Activated CD4-positive, alpha-beta T cell treated with anti-CD3 and anti-CD28 coated beads, Interleukin-2, amount 10 ng/mL, durations not matched to agents 7 days and 5 days (primary cell): ENCODE measurements at regions not wholly inside any gene's neighbourhood (a gene's known extent, or its start where the extent isn't known, plus 50 kb on each side); places are given as distances from the start of the nearest gene placed in this dataset.
"Not testable (repeated sequence)": the region's sequence is repeated elsewhere in the genome, so short reads cannot be mapped to it uniquely, and the experiment has no call there.

Source experiments
- CTCF ChIA-PET: fragments of 350-600 bp; sonication (Branson Sonifier 250); formaldehyde crosslinking; loops from one replicate; lab custom pipeline; 2021; ENCODE audit warnings: antibody characterized with exemption; lab: Charles Lee
- POLR2A ChIA-PET: fragments of 350-600 bp; sonication (Branson Sonifier 250); formaldehyde crosslinking; loops from one replicate; lab custom pipeline; 2021; ENCODE audit warnings: antibody characterized with exemption; lab: Charles Lee
- DNase-seq: peaks from one replicate; pipeline ENCODE4 v3.0.0-alpha.2; 2020
- H3K27ac Mint-ChIP-seq: one replicate; pipeline ENCODE4 v1.8.0; 2021; ENCODE audit warnings: mild to moderate bottlenecking, moderate library complexity, mixed read lengths
- H3K27me3 Mint-ChIP-seq: one replicate; pipeline ENCODE4 v1.8.0; 2021; ENCODE audit warnings: mixed read lengths
- H3K36me3 Mint-ChIP-seq: one replicate; pipeline ENCODE4 v1.8.0; 2021; ENCODE audit warnings: low read depth, mixed read lengths
- H3K4me1 Mint-ChIP-seq: one replicate; pipeline ENCODE4 v1.8.0; 2021; ENCODE audit warnings: mixed read lengths
- H3K4me3 Mint-ChIP-seq: one replicate; pipeline ENCODE4 v1.8.0; 2021; ENCODE audit warnings: mild to moderate bottlenecking, moderate library complexity, mixed read lengths
- H3K9me3 Mint-ChIP-seq: one replicate; pipeline ENCODE4 v1.8.0; 2021; ENCODE audit warnings: mixed read lengths

GRCh38 chr2:64914247-64914646 lies 75.0 kb upstream of the SLC1A4 start:
- POLR2A ChIA-PET = no interaction called here
- no peaks in the 10 kb centered on the region for H3K9me3 Mint-ChIP-seq
- peaks cover 28% of the 10 kb centered on the region for H3K4me1 Mint-ChIP-seq
- H3K4me3 Mint-ChIP-seq = no peak overlapping the region
- no peak overlapping the region for H3K27ac Mint-ChIP-seq
- CTCF ChIA-PET = interaction anchor here (1.0 to 1.1 kb wide), 3 partner anchors 9 to 141 kb away, joined by 3 read pairs; no protein-coding TSS in a partner anchor
- H3K27me3 Mint-ChIP-seq = no peaks in the 10 kb centered on the region
- no peak for DNase-seq
- no peaks in the 10 kb centered on the region for H3K36me3 Mint-ChIP-seq

DNA sequence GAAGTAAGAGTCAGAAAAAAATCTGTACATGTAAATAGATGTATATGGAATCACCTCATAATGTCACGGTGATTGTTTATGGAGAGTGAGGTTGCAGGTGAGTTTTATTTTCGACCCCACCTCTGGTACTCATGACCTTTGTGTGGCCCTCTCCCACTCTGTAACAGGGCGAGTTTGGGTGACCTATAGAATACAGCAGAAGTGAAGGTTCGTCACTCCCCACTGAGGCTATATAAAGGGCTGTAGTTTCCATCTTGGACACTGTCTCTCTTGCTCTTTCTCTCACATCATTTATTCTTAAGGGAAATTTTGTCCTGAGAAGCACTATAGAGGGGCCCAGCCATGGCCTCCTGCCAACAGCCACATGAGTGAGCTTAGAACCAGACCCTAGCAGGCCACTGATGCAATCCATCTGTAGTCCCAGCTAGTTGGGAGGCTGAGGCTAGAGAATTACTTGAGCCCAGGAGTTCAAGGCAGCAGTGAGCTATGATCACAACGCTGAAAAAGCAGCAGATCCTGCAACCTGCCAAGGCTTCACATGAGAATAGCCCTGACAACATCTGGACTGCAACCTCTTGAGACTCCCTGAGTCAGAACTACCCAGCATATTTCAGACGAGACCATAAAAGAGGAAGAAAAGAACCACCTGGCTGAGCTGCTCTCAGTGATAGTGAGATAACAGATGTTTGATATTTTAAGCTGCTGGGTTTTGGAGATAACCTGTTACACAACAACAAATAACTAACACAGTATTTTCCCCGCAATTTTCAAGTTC lies 74.3 kb upstream of the SLC1A4 start:
- H3K27me3 Mint-ChIP-seq = no peaks in the 10 kb centered on the region
- no peak for DNase-seq
- no peak overlapping the region for H3K4me3 Mint-ChIP-seq
- H3K36me3 Mint-ChIP-seq = no peaks in the 10 kb centered on the region
- H3K4me1 Mint-ChIP-seq = peaks cover 30% of the 10 kb centered on the region
- H3K27ac Mint-ChIP-seq = no peak overlapping the region
- POLR2A ChIA-PET = no interaction called here
- H3K9me3 Mint-ChIP-seq = no peaks in the 10 kb centered on the region
- CTCF ChIA-PET = interaction anchor here (0.6 to 1.5 kb wide), 8 partner anchors 8 to 286 kb away, joined by 3 read pairs; no protein-coding TSS in a partner anchor

GRCh38 chr2:64915510-64915900 lies 73.7 kb upstream of the SLC1A4 start:
- Mint-ChIP-seq H3K36me3 (no peaks in the 10 kb centered on the region), H3K27me3 (no peaks in the 10 kb centered on the region), H3K4me1 (peaks cover 30% of the 10 kb centered on the region), H3K27ac (no peak overlapping the region), H3K4me3 (no peak overlapping the region), H3K9me3 (no peaks in the 10 kb centered on the region)
- DNase-seq = no peak
- POLR2A ChIA-PET = no interaction called here
- CTCF ChIA-PET = interaction anchor here (0.6 to 1.5 kb wide), 5 partner anchors 9 to 118 kb away, joined by 3 read pairs; no protein-coding TSS in a partner anchor

GRCh38 chr2:64918220-64918886 lies 70.8 kb upstream of the SLC1A4 start:
- H3K4me3 Mint-ChIP-seq = peak overlapping the region; percentile 80
- no peak for DNase-seq
- ChIA-PET CTCF (interaction anchor here (0.5 to 3.5 kb wide), 48 partner anchors 8 to 655 kb away, joined by 3 to 34 read pairs (median 4); partner anchors contain the start of genes AFTPH, CEP68 and SLC1A4), POLR2A (interaction anchor here (1.5 kb wide), 1 partner anchor 70 kb away, joined by 5 read pairs; no protein-coding TSS in a partner anchor)
- H3K9me3 Mint-ChIP-seq = no peaks in the 10 kb centered on the region
- peaks cover 24% of the 10 kb centered on the region for H3K4me1 Mint-ChIP-seq
- H3K27ac Mint-ChIP-seq = peak overlapping the region; percentile 83
- H3K36me3 Mint-ChIP-seq = no peaks in the 10 kb centered on the region
- H3K27me3 Mint-ChIP-seq = no peaks in the 10 kb centered on the region

- POLR2A ChIA-PET = no interaction called here
- CTCF ChIA-PET = interaction anchor here (0.7 to 3.5 kb wide), 6 partner anchors 19 to 118 kb away, joined by 3 to 26 read pairs (median 4); no protein-coding TSS in a partner anchor
- H3K27ac Mint-ChIP-seq = no peak overlapping the region
- H3K4me1 Mint-ChIP-seq = peaks cover 22% of the 10 kb centered on the region
- H3K27me3 Mint-ChIP-seq = no peaks in the 10 kb centered on the region
- H3K4me3 Mint-ChIP-seq = no peak overlapping the region
- H3K9me3 Mint-ChIP-seq = no peaks in the 10 kb centered on the region
- H3K36me3 Mint-ChIP-seq = no peaks in the 10 kb centered on the region
- DNase-seq = no peak
These were observed 69.9 kb upstream of the SLC1A4 start for GRCh38 chr2:64919261-64919660.

DNA sequence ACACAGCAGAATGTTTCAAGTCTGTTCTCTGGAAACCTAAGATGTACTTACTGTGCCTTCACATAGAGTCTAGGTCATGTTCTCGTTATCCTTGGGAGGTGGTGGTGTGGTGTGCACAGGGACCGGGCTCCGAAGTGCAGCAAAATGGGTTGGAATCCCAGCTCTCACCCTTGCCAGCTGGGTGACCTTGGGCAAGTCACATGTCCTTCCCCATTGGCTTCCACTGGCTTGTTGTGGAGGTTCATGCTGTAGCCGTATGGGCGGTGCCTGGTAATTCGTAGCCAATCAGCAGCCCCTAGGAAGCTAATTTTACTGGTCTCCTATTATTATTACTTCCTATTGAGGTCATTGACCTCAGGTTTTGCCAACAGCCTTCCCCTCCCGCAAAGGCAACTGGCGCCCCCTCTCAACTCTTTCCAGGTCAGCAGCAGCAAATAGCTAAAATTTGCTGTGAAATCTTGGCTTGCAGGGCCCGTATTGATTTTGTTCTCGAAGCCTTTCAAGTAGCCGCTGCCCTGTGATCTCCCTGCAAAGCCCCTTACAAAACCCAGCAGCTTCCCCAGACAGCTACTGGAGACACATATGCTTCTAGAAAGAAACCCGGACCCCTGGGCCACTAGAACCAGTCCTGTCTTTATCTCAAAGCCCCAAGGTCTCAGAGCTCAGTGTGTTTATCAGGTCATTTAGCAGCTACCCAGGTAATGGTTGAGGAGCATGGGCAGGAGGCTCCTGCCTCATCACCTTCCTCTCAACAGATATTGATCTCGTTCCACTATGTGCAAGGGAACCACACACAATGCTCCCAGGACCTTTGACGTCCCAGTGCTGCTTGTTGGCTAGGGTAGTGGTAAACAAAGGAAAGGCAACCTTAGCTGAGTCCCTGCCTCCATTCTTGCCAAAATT lies 66.5 kb upstream of the SLC1A4 start:
- H3K36me3 Mint-ChIP-seq = peaks cover 14% of the 10 kb centered on the region
- H3K4me1 Mint-ChIP-seq = peaks cover 18% of the 10 kb centered on the region
- no peak overlapping the region for H3K4me3 Mint-ChIP-seq
- no peaks in the 10 kb centered on the region for H3K27me3 Mint-ChIP-seq
- no peak overlapping the region for H3K27ac Mint-ChIP-seq
- no peak for DNase-seq
- peaks cover 10% of the 10 kb centered on the region for H3K9me3 Mint-ChIP-seq
- CTCF ChIA-PET = interaction anchor here (0.8 to 1.6 kb wide), 4 partner anchors 16 to 111 kb away, joined by 3 read pairs; no protein-coding TSS in a partner anchor
- POLR2A ChIA-PET = interaction anchor here (0.5 to 0.6 kb wide), 2 partner anchors 110 to 225 kb away, joined by 4 to 10 read pairs; no protein-coding TSS in a partner anchor

DNA sequence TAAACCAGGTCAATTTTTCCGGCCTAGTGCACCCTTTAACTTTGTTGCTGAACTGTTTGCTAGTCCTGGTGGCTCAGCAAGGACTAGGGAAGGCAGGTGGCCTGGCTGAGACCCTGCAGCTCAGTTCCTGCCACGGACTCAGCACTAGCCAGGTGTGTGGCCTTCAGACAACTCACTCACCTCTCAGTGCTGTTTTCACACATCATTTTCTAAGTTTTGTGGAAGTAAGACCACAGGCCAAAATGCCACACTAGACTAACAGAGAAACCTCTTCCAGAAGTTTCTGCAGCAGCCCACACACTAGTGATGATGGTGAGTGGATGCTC lies 65.9 kb upstream of the SLC1A4 start:
- Mint-ChIP-seq H3K9me3 (peaks cover 10% of the 10 kb centered on the region), H3K36me3 (peaks cover 14% of the 10 kb centered on the region), H3K4me1 (peaks cover 12% of the 10 kb centered on the region), H3K4me3 (no peak overlapping the region), H3K27me3 (no peaks in the 10 kb centered on the region), H3K27ac (no peak overlapping the region)
- ChIA-PET POLR2A (interaction anchor here (0.5 to 0.6 kb wide), 2 partner anchors 110 to 225 kb away, joined by 4 to 10 read pairs; no protein-coding TSS in a partner anchor), CTCF (interaction anchor here (0.8 to 2.2 kb wide), 6 partner anchors 16 to 110 kb away, joined by 3 to 6 read pairs (median 3); partner anchors contain the start of gene SLC1A4)
- DNase-seq = no peak

DNA sequence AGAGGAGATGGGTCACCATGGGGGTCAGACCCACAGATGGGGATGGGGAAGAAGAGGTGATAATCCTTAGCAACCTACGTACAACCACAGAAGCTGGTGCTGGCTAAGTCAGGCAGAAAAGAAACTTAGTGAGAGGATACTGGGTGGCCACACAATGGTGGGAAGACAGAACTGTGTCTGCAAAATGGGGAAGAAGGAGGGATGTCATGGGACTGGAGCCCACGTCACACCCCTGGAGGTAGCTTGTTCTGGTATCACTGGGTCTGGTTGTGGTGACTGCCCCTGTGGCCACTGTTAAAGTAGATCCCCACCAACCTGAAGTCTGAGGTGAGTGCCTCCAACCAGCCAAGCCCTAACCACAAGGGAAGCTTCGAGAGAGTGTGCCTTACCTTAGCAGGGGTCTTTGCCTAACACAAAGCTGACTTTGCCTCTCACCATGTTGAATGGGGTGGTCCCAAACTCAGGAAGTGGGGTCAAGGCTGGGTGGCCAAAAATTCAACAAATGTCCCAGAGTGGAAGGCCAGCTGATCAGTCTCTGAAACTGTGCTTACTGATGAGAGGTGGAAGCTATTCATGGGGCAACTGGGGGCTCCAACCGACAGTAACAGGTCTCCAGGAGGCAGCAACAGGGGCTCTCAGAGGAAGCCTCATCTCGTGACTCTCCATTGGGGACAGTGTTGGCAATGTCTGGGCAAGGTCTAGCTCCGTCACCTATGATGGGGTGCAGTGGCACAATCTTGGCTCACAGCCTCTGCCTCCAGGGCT lies 64.8 kb upstream of the SLC1A4 start:
- Mint-ChIP-seq H3K27me3 (peaks cover 1% of the 10 kb centered on the region), H3K9me3 (peaks cover 10% of the 10 kb centered on the region), H3K36me3 (peaks cover 14% of the 10 kb centered on the region), H3K4me1 (peaks cover 2% of the 10 kb centered on the region), H3K4me3 (no peak overlapping the region), H3K27ac (no peak overlapping the region)
- CTCF ChIA-PET = interaction anchor here (0.9 to 2.2 kb wide), 8 partner anchors 11 to 107 kb away, joined by 3 to 6 read pairs (median 4); partner anchors contain the start of gene SLC1A4
- no peak for DNase-seq
- POLR2A ChIA-PET = interaction anchor here (0.6 to 0.7 kb wide), 2 partner anchors 93 to 176 kb away, joined by 3 to 4 read pairs; no protein-coding TSS in a partner anchor

GRCh38 chr2:64925930-64926722 lies 63.1 kb upstream of the SLC1A4 start:
- CTCF ChIA-PET = interaction anchor here (0.8 to 1.1 kb wide), 2 partner anchors 8 to 16 kb away, joined by 3 to 4 read pairs; no protein-coding TSS in a partner anchor
- Mint-ChIP-seq H3K27me3 (peaks cover 14% of the 10 kb centered on the region), H3K36me3 (peaks cover 14% of the 10 kb centered on the region)
- H3K4me3 Mint-ChIP-seq, H3K9me3 Mint-ChIP-seq, DNase-seq, POLR2A ChIA-PET, H3K27ac Mint-ChIP-seq, H3K4me1 Mint-ChIP-seq: not testable (repeated sequence)

GRCh38 chr2:64928813-64929212 lies 60.4 kb upstream of the SLC1A4 start:
- ChIA-PET POLR2A (no interaction called here), CTCF (interaction anchor here (1.1 kb wide), 1 partner anchor 11 kb away, joined by 3 read pairs; no protein-coding TSS in a partner anchor)
- DNase-seq = no peak
- peaks cover 14% of the 10 kb centered on the region for H3K36me3 Mint-ChIP-seq
- no peaks in the 10 kb centered on the region for H3K4me1 Mint-ChIP-seq
- H3K9me3 Mint-ChIP-seq = peaks cover 10% of the 10 kb centered on the region
- H3K4me3 Mint-ChIP-seq = no peak overlapping the region
- H3K27ac Mint-ChIP-seq = no peak overlapping the region
- H3K27me3 Mint-ChIP-seq = peaks cover 19% of the 10 kb centered on the region

DNA sequence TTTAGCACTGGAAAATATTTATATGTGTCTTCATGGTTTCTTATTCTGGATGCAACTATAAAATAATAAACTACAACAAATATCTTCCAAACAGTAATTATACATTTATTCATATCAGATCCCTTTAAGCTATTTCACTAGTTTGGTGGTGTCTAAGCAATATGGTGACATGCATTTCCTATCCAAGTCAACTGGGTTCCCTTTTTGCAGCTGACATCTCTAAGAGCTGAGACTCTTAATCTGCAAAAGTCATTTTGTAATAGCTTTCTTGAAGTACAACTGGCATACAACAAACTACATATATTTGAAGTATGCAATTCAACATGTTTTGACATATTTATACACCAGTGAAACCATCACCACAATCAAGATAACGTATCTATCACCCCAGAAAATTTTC lies 59.9 kb upstream of the SLC1A4 start:
- H3K4me3 Mint-ChIP-seq = no peak overlapping the region
- no peak overlapping the region for H3K27ac Mint-ChIP-seq
- H3K36me3 Mint-ChIP-seq = peaks cover 14% of the 10 kb centered on the region
- CTCF ChIA-PET = interaction anchor here (1.1 kb wide), 1 partner anchor 11 kb away, joined by 3 read pairs; no protein-coding TSS in a partner anchor
- H3K27me3 Mint-ChIP-seq = peaks cover 19% of the 10 kb centered on the region
- POLR2A ChIA-PET = no interaction called here
- no peaks in the 10 kb centered on the region for H3K4me1 Mint-ChIP-seq
- no peak for DNase-seq
- H3K9me3 Mint-ChIP-seq = peaks cover 10% of the 10 kb centered on the region
